T-helper 17 cell (primary cell): ENCODE measurements at regions not wholly inside any gene's neighbourhood (a gene's known extent, or its start where the extent isn't known, plus 50 kb on each side); places are given as distances from the start of the nearest gene placed in this dataset.

Source experiments
- ATAC-seq: fragments of 150-1000 bp; cut with Tn5 transposase; 2 replicates; pipeline ENCODE4 v1.10.0; 2021; ENCODE audit warnings: mild to moderate bottlenecking, moderate library complexity
- DNase-seq, 3 donors: peaks; one replicate each; pipeline versions ENCODE4 v3.0.0 to v3.0.0-alpha.2; 2020 to 2021
- H3K9me3 ChIP-seq: one replicate; pipeline ENCODE4 v1.7.0; 2013; ENCODE audit warnings: low read length, mild to moderate bottlenecking; ENCODE audit not compliant: control insufficient read depth, poor library complexity, severe bottlenecking
- H3K27ac Mint-ChIP-seq: one replicate; pipeline ENCODE4 v1.8.0; 2022; ENCODE audit warnings: mild to moderate bottlenecking, moderate library complexity, mixed read lengths
- H3K27me3 Mint-ChIP-seq: one replicate; pipeline ENCODE4 v1.8.0; 2022; ENCODE audit warnings: mixed read lengths
- H3K36me3 Mint-ChIP-seq: one replicate; pipeline ENCODE4 v1.8.0; 2022; ENCODE audit warnings: low read depth, mixed read lengths
- H3K4me1 Mint-ChIP-seq: one replicate; pipeline ENCODE4 v1.8.0; 2022; ENCODE audit warnings: mild to moderate bottlenecking, mixed read lengths
- H3K4me3 Mint-ChIP-seq: one replicate; pipeline ENCODE4 v1.8.0; 2022; ENCODE audit warnings: mild to moderate bottlenecking, moderate library complexity, mixed read lengths

DNA sequence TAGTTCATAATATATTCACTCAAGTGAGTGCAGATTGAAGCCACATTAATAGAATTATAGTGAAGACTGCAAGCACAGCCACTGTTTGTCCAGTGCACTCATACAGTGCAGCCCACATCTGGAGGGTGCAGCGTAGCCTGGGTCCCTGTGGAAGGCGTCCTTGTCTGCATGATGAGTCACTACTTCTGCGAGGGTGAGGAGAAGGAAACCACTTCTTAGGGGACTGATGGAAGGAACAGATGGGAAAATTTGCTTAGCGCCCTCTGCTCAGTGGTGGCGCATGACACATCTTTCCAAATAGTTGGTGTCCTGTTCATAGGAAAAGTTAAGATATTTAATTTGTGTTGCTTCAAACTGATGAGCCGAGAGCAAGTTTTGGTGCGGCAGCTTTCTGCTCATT is 330.4 kb upstream of the SMIM21 start:
- DNase-seq (no peak), ATAC-seq (no peak)
- no peak overlapping the region for H3K4me3 Mint-ChIP-seq
- no peaks in the 10 kb centered on the region for H3K36me3 Mint-ChIP-seq
- no peak overlapping the region for H3K27ac Mint-ChIP-seq
- no peaks in the 10 kb centered on the region for H3K4me1 Mint-ChIP-seq
- H3K27me3 Mint-ChIP-seq, result peaks cover 5% of the 10 kb centered on the region
- no peaks in the 10 kb centered on the region for H3K9me3 ChIP-seq

DNA sequence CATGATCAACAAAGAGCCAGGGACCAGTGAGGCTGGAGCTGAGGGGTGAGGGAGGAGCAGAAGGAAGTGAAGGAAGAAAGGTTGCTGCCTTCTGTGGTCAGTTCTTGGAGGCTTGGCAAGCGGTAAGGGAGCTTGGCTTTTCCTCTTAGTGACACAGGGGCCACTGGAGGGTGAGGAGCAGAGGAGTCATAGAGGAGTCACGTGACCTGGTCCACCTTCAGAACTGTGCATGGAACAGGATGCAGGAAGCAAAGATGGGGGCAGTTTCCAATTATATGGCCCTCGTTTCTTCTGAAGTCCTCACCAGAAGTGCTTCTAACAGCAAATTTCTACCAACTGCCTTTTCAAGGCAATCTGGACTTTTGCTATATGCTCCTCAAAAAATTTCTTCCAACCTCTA is 326.9 kb upstream of the SMIM21 start:
- ATAC-seq, result no peak
- no peaks in the 10 kb centered on the region for H3K9me3 ChIP-seq
- Mint-ChIP-seq H3K4me3 (no peak overlapping the region), H3K27me3 (peaks cover 15% of the 10 kb centered on the region), H3K36me3 (no peaks in the 10 kb centered on the region), H3K4me1 (no peaks in the 10 kb centered on the region), H3K27ac (no peak overlapping the region)
- DNase-seq, result no peak

- no peak overlapping the region for H3K27ac Mint-ChIP-seq
- H3K36me3 Mint-ChIP-seq, result no peaks in the 10 kb centered on the region
- H3K4me1 Mint-ChIP-seq, result no peaks in the 10 kb centered on the region
- H3K27me3 Mint-ChIP-seq, result peaks cover 15% of the 10 kb centered on the region
- H3K9me3 ChIP-seq, result no peaks in the 10 kb centered on the region
- no peak for ATAC-seq
- H3K4me3 Mint-ChIP-seq, result no peak overlapping the region
- no peak for DNase-seq
These were observed 326.2 kb upstream of the SMIM21 start for GRCh38 chr18:75753753-75754152.

GRCh38 chr18:75752740-75753263 is 325.3 kb upstream of the SMIM21 start:
- no peak overlapping the region for H3K27ac Mint-ChIP-seq
- H3K9me3 ChIP-seq, result no peaks in the 10 kb centered on the region
- H3K36me3 Mint-ChIP-seq, result no peaks in the 10 kb centered on the region
- H3K27me3 Mint-ChIP-seq, result peaks cover 15% of the 10 kb centered on the region
- H3K4me1 Mint-ChIP-seq, result no peaks in the 10 kb centered on the region
- no peak overlapping the region for H3K4me3 Mint-ChIP-seq
- ATAC-seq, result no peak
- DNase-seq, result no peak

GRCh38 chr18:75745147-75745546 is 317.6 kb upstream of the SMIM21 start:
- Mint-ChIP-seq H3K27ac (no peak overlapping the region), H3K4me3 (no peak overlapping the region), H3K4me1 (no peaks in the 10 kb centered on the region), H3K27me3 (no peaks in the 10 kb centered on the region), H3K36me3 (no peaks in the 10 kb centered on the region)
- no peaks in the 10 kb centered on the region for H3K9me3 ChIP-seq
- DNase-seq, result no peak
- ATAC-seq, result no peak

DNA sequence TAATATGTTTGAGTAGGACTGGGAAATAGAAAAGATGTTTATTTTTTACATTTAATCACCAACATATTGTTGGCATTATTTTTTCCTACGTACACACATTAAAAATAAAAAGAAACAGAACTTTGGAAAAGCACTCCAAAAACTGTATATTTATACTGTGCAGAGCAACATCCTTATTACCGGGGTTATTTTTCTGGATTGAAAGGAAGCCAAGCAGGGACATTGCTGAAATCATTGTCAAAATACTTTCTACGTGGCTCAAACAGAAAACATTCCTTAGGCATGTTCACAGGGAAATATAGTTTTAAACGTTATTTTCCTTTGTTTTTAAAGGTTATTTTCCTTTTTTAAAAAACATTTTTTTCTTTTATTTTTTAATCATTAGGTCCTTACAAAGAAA is 315.0 kb upstream of the SMIM21 start:
- ATAC-seq (no peak), DNase-seq (no peak)
- no peak overlapping the region for H3K27ac Mint-ChIP-seq
- no peaks in the 10 kb centered on the region for H3K4me1 Mint-ChIP-seq
- no peaks in the 10 kb centered on the region for H3K27me3 Mint-ChIP-seq
- H3K36me3 Mint-ChIP-seq, result no peaks in the 10 kb centered on the region
- H3K9me3 ChIP-seq, result no peaks in the 10 kb centered on the region
- H3K4me3 Mint-ChIP-seq, result no peak overlapping the region

- Mint-ChIP-seq H3K27ac (no peak overlapping the region), H3K4me1 (no peaks in the 10 kb centered on the region), H3K36me3 (no peaks in the 10 kb centered on the region), H3K27me3 (no peaks in the 10 kb centered on the region), H3K4me3 (no peak overlapping the region)
- H3K9me3 ChIP-seq, result no peaks in the 10 kb centered on the region
- DNase-seq (no peak), ATAC-seq (no peak)
These were observed 312.2 kb upstream of the SMIM21 start for GRCh38 chr18:75739682-75740081.

DNA sequence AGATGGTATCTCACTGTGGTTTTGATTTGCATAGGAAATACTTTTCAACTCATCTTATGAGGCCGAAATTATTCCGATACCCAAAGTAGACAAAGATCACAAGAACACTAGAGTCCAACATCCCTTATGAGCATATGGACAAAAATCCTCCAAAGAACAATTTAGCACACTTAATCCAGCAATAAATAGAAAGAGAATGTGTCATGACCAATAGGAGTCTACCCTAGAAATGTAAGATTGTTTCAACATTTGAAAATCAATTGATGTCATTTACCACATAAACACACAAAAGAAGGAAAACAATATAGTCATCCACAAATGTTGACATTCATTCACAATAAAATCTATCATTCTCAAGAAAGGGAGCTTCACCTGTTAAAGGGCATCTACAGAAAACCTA is 307.8 kb upstream of the SMIM21 start:
- Mint-ChIP-seq H3K27ac (no peak overlapping the region), H3K27me3 (peaks cover 14% of the 10 kb centered on the region), H3K4me1 (no peaks in the 10 kb centered on the region), H3K4me3 (no peak overlapping the region), H3K36me3 (no peaks in the 10 kb centered on the region)
- H3K9me3 ChIP-seq, result no peaks in the 10 kb centered on the region
- no peak for ATAC-seq
- no peak for DNase-seq

GRCh38 chr18:75730249-75730648 is 302.7 kb upstream of the SMIM21 start:
- H3K27me3 Mint-ChIP-seq, result peaks cover 64% of the 10 kb centered on the region
- DNase-seq, result no peak
- no peaks in the 10 kb centered on the region for H3K36me3 Mint-ChIP-seq
- no peaks in the 10 kb centered on the region for H3K9me3 ChIP-seq
- no peak overlapping the region for H3K27ac Mint-ChIP-seq
- no peak for ATAC-seq
- no peaks in the 10 kb centered on the region for H3K4me1 Mint-ChIP-seq
- no peak overlapping the region for H3K4me3 Mint-ChIP-seq

GRCh38 chr18:75728621-75729020 is 301.1 kb upstream of the SMIM21 start:
- H3K9me3 ChIP-seq, result no peaks in the 10 kb centered on the region
- H3K27me3 Mint-ChIP-seq, result peaks cover 67% of the 10 kb centered on the region
- no peak overlapping the region for H3K4me3 Mint-ChIP-seq
- DNase-seq (no peak), ATAC-seq (no peak)
- H3K4me1 Mint-ChIP-seq, result no peaks in the 10 kb centered on the region
- no peaks in the 10 kb centered on the region for H3K36me3 Mint-ChIP-seq
- no peak overlapping the region for H3K27ac Mint-ChIP-seq

DNA sequence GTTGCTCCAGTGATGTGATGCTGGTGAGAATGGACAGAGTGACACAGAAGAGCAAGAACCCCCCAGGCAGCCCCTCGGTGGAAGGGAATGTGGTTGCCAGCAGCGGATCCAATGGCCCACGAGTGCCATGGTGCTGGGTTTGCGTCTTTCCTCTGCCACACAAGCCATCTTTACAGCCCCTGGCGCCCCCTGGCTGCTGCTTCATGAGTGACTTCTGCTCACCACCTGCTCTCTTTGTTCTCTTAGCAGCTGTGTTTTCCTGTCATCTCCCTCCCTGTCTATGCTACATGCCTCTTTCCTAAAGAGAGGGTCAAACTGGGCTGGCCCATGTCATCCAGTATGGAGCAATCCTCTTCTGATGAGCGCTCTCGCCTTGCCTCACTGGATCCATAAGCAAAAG is 300.0 kb upstream of the SMIM21 start:
- DNase-seq (no peak), ATAC-seq (no peak)
- H3K27me3 Mint-ChIP-seq, result peaks cover 72% of the 10 kb centered on the region
- H3K36me3 Mint-ChIP-seq, result no peaks in the 10 kb centered on the region
- H3K4me1 Mint-ChIP-seq, result no peaks in the 10 kb centered on the region
- no peaks in the 10 kb centered on the region for H3K9me3 ChIP-seq
- no peak overlapping the region for H3K4me3 Mint-ChIP-seq
- no peak overlapping the region for H3K27ac Mint-ChIP-seq

DNA sequence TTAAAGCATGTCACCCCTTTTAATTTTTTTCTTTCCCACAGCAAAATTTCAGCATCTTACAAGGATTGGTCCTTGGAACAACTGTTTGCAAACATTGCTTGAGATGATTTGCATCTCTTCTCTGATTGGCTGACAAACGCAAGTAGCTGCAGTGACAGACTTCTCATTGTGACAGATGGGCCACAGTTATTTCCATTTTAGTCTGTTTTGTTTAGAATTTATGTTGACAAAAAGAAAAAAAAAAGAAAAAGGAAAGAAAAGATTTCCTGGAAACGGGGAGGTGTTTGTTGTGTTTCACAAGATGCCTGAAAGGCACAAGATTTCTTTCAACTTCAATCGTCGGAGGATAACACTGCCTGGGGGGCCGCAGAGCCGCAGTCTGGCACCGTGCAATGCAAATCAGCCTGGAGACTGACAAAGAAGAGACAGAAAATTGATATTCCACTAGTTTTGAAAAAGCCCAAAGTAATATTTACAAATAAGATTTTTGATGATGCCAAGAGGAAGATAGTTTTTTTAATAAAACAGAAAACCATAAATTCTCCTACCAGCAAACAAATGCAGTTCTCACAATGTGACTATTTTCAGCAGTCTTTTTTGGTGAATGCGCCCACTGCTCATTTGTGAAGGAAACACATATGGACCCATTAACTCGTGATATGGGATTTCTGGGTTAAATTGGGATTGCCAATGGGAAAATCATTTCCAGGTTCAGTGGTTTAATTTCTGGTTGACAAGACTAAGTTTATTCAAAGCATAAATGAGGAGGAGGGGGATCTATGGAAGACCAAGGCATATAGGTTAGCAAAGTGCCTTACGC is 296.2 kb upstream of the SMIM21 start:
- DNase-seq (no peak), ATAC-seq (no peak)
- Mint-ChIP-seq H3K4me1 (no peaks in the 10 kb centered on the region), H3K27ac (no peak overlapping the region), H3K36me3 (peaks cover 2% of the 10 kb centered on the region), H3K4me3 (no peak overlapping the region), H3K27me3 (peaks cover 42% of the 10 kb centered on the region)
- no peaks in the 10 kb centered on the region for H3K9me3 ChIP-seq

DNA sequence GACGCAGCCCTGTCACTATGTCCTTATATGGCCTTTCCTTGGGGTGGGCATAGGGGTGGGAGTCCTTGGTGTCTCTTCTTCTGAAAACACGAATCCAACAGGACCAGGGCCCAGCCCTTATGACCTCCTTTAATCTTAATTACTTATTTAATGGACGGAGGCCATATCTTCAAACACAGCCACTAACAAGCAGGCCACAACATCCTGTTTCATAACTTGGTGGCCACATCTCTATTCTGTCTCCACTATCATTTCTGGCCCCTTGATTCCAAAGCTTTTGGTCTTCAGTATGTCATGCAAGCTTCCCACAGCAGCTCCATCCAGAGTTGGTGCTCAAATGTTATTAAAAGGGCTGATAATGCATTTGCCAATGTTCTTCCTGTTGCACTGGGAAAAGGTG is 287.3 kb upstream of the SMIM21 start:
- Mint-ChIP-seq H3K4me3 (no peak overlapping the region), H3K36me3 (no peaks in the 10 kb centered on the region), H3K4me1 (no peaks in the 10 kb centered on the region), H3K27ac (no peak overlapping the region), H3K27me3 (no peaks in the 10 kb centered on the region)
- H3K9me3 ChIP-seq, result no peaks in the 10 kb centered on the region
- DNase-seq (no peak), ATAC-seq (no peak)
